LNCaP clone FGC (cell line): ENCODE measurements at regions not wholly inside any gene's neighbourhood (a gene's known extent, or its start where the extent isn't known, plus 50 kb on each side); places are given as distances from the start of the nearest gene placed in this dataset.
"Not testable (repeated sequence)": the region's sequence is repeated elsewhere in the genome, so short reads cannot be mapped to it uniquely, and the experiment has no call there.

Experiments
- DNase-seq: peaks from one replicate; pipeline ENCODE4 v3.0.0-alpha.2; 2011; ENCODE audit warnings: low read depth
- H3K4me3 ChIP-seq: 2 replicates; pipeline ENCODE4 v1.5.1; 2011; ENCODE audit warnings: mild to moderate bottlenecking, low read depth, low read length, control low read depth
- TF ChIP-seq, protein P1 (sequence below): IDR thresholded peaks from 2 replicates; pipeline ENCODE4 v1.5.1; 2012; ENCODE audit warnings: mild to moderate bottlenecking; ENCODE audit not compliant: control insufficient read depth, insufficient read depth; ENCODE audit errors: extremely low read depth

DNA sequence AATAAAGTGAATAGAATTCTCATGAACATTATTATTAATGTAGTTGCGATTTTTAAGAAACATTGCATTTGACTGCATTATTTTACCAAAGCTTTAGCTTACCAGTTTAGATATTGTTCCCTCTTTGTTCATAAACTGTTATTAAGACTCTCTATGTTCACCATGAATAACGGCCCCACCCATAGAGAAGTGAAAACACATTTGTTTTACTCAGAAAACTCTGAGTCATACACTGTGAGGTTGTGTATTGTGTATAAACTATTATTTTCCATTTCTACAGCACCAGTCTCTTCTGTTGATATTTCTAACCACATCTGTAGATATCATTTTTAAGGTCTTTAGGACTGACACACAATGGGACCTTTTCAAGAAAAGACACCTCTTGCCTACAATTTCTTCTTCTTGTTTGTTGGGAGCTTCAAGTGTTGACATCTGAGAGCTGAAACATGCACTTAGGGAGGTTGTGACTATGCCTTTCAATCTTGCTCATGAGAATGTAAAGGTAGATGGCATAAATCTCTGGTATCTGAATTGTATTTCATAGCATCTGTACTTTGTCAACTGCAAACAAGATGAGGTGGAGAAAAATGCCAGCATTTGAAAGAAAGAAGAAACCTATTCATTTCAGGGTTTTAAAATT is 252.9 kb upstream of the CDH8 start:
- TF ChIP-seq, protein P1, sequence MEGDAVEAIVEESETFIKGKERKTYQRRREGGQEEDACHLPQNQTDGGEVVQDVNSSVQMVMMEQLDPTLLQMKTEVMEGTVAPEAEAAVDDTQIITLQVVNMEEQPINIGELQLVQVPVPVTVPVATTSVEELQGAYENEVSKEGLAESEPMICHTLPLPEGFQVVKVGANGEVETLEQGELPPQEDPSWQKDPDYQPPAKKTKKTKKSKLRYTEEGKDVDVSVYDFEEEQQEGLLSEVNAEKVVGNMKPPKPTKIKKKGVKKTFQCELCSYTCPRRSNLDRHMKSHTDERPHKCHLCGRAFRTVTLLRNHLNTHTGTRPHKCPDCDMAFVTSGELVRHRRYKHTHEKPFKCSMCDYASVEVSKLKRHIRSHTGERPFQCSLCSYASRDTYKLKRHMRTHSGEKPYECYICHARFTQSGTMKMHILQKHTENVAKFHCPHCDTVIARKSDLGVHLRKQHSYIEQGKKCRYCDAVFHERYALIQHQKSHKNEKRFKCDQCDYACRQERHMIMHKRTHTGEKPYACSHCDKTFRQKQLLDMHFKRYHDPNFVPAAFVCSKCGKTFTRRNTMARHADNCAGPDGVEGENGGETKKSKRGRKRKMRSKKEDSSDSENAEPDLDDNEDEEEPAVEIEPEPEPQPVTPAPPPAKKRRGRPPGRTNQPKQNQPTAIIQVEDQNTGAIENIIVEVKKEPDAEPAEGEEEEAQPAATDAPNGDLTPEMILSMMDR = no peak
- DNase-seq = no peak
- no peak overlapping the region for H3K4me3 ChIP-seq

DNA sequence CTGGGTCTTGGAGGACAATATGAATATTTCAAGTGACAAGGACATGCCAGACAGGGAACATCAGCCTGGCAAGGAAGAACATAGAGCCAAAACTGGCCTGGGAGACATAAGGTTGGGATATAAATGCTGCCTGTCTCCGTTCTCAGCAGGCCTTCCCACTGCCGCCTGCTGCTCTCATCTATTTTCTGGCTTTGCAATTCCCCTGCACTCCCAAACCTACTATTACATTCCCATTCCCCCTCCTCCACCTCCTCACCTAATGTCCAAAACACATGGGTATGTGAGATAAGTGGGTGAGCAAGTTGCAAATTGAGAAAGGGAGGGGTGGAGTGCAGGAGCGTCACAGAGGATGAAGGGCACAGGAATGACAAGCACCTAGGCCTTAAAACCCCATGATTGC is 244.3 kb upstream of the CDH8 start:
- no peak overlapping the region for H3K4me3 ChIP-seq
- DNase-seq = no peak
- TF ChIP-seq, protein P1 = no peak

DNA sequence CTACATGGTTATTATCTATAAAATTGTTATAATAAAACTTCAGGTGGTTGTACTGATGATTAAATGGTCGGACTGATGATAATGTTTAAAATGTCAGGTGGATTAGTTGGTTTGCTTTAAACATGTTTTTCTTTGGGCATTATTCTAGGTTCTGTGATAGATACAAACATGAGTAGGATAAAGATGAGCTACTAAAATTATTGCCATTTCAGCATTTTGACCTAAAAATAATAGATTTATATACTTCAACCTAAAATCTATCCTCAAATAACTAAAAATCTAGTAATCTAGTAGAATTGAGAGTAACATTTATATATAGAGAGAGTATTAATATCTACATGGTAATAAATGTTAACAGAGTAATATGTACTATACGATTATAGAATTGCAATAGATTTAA is 241.7 kb upstream of the CDH8 start:
- no peak overlapping the region for H3K4me3 ChIP-seq
- DNase-seq = no peak
- TF ChIP-seq, protein P1 = no peak

DNA sequence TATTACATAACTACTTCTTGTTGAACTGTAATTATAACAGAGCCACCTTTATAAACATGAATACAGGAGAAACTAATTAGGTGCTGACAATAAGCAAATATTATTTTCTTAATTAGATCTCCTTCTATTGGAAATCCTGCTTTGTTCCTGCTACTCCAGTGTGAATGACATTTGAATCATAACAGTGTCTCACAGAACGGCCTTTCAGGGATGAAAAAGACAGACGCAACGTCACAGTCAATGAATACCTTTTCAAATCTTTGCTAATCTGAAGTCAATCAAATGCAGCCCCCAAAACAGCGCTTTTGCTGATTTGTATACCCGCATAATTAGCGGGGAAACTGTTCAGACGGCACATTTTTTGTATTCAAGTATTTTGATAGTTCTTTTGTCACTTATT is 240.4 kb upstream of the CDH8 start:
- H3K4me3 ChIP-seq = no peak overlapping the region
- TF ChIP-seq, protein P1 = no peak
- DNase-seq = no peak

DNA sequence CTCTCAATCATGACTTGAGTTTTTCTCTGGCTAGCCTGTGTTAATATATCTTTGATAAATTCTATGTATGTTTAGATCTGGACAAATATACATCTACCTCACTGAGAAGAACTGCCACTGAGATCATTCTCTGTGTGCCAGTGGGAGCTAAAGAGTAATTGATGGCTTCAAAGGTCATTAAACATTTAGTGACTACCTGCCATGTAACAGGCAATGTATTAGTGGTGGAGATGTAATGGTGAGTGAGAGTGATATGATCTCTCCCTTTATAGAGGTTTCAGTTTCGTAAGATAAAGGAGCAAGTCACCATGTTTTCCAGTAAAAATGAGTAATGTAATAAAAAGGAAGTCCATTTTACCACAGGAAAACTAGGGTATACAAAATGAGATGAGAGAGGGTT is 235.8 kb upstream of the CDH8 start:
- TF ChIP-seq, protein P1 = no peak
- no peak for DNase-seq
- H3K4me3 ChIP-seq = no peak overlapping the region

DNA sequence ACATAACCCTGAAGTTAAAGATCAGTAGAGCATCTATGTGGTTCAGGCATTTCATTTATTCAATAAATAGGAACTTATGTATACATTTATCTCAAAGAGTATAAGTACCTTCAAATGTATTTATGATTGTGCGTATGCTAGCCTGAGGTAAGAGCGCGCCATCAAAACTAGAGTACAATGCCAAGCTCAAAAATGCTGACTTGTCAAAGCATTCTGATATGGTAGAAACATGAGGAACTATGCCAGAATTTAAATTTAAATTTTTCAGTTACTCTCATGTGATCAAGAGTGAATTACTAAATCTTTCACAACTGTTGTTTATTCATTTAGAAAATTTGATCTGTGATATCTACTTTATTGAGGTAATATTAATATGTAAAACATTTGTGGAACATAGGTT is 225.5 kb upstream of the CDH8 start:
- no peak overlapping the region for H3K4me3 ChIP-seq
- TF ChIP-seq, protein P1 = no peak
- DNase-seq = no peak

DNA sequence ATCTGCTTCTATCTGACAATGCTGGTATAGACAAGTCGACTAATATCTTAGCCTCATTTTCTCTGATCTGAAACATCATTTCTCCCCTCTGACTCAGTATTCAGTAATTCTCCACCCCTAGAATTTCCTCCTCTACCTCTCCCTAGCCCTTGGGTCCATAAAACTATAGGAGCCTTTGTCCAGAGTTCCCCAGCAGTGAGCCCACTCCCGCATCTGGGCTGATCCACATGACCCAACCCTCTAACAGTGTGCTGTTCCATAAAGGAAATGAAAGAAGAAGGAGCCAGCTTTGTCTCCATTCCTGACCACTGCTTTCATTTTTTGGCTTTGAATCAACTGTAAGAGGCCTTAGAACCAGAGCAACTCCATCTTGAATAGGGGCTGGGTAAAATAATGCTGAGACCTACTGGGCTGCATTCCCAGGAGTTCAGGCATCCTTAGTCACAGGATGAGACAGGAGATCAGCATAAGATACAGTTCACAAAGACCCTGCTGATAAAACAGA is 222.7 kb upstream of the CDH8 start:
- DNase-seq, H3K4me3 ChIP-seq: not testable (repeated sequence)

DNA sequence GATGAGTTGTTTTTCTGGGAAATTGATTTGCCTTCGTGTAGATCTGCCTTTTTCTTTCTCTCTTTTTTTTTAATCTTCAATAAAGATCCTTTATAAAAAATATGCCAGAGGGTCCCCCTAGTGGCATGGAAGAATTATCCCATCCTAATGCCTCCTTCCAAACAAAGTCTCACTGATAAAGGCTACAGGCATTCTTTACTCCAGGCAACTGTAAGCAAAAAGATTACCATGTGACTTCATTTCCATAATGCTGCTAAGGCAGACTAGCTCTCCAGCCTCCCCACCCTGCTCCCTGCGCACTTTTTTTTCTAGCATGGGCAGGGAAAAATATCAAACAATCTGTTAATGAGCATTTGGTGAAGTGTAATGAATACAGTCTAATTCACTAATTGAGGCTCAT is 220.2 kb upstream of the CDH8 start:
- no peak overlapping the region for H3K4me3 ChIP-seq
- TF ChIP-seq, protein P1 = peak; percentile 32
- DNase-seq = no peak
